HuH-7 (cell line): ENCODE measurements at regions not wholly inside any gene's neighbourhood (a gene's known extent, or its start where the extent isn't known, plus 50 kb on each side); places are given as distances from the start of the nearest gene placed in this dataset.
"Not testable (repeated sequence)": the region's sequence is repeated elsewhere in the genome, so short reads cannot be mapped to it uniquely, and the experiment has no call there.

Source experiments
- DNase-seq: peaks from one replicate; pipeline ENCODE4 v3.0.0; 2011; ENCODE audit warnings: low spot score

GRCh38 chr5:131107128-131107527 is 57.9 kb downstream of the HINT1 start:
- no peak for DNase-seq

- no peak for DNase-seq
Measured at GRCh38 chr5:131104169-131104808, 60.8 kb downstream of the HINT1 start.

- DNase-seq: no peak
Measured at GRCh38 chr5:131096774-131097710, 68.0 kb downstream of the HINT1 start.

GRCh38 chr5:131095561-131095960 is 69.5 kb downstream of the HINT1 start:
- DNase-seq: not testable (repeated sequence)

GRCh38 chr5:131084436-131084835 is 80.6 kb downstream of the HINT1 start:
- no peak for DNase-seq

- DNase-seq: no peak
Measured at GRCh38 chr5:131081913-131082488, 83.1 kb downstream of the HINT1 start.

GRCh38 chr5:131081374-131081773 is 83.7 kb downstream of the HINT1 start:
- DNase-seq: no peak

- no peak for DNase-seq
Measured at GRCh38 chr5:131079232-131079631, 85.8 kb downstream of the HINT1 start.

- DNase-seq: no peak
Measured at GRCh38 chr5:131068893-131069643, 96.0 kb downstream of the HINT1 start.

GRCh38 chr5:131068076-131068475 is 97.0 kb downstream of the HINT1 start:
- no peak for DNase-seq

GRCh38 chr5:131067636-131068035 is 97.4 kb downstream of the HINT1 start:
- DNase-seq: no peak

GRCh38 chr5:131064669-131065371 is 100.2 kb downstream of the HINT1 start:
- no peak for DNase-seq

GRCh38 chr5:131042021-131042789 is 122.9 kb downstream of the HINT1 start:
- DNase-seq: no peak

- DNase-seq: no peak
Measured at GRCh38 chr5:131023498-131023865, 141.6 kb downstream of the HINT1 start.

GRCh38 chr5:131022811-131023497 is 142.1 kb downstream of the HINT1 start:
- DNase-seq: no peak

GRCh38 chr5:131021646-131022045 is 143.4 kb downstream of the HINT1 start:
- no peak for DNase-seq

- no peak for DNase-seq
Measured at GRCh38 chr5:131019601-131020315, 145.3 kb downstream of the HINT1 start.

GRCh38 chr5:131019111-131019510 is 145.9 kb downstream of the HINT1 start:
- no peak for DNase-seq

GRCh38 chr5:131008329-131008728 is 156.7 kb downstream of the HINT1 start:
- no peak for DNase-seq
